ENCODE measurements at regions not wholly inside any gene's neighbourhood (a gene's known extent, or its start where the extent isn't known, plus 50 kb on each side); places are given as distances from the start of the nearest gene placed in this dataset.

DNA sequence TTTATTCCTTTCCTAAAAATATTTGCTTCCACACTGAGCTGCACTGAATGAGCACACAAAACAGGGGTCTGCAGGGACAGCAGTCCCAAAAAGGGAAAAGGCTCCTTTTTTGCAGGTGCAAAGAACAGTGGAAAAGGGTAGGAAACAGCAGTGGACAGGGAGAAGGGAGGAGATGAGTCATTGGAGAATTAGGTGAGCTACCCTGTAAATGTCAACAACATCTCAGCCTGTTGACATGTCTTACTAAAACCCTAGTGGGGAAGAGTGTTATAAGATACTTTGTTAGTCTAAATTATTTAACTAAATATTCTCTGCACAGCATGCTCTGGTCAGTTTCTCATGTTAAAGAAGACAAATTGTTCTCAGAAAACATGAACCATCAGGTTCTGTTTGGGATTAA lies 151.5 kb upstream of the FBXL4 start:
- TF ChIP-seq ARNTL (CRISPR knock-in tag; IDR thresholded peaks at IDR 0.05; ENCODE audit: borderline replicate concordance, low read depth) (no peak), ZFP3 (CRISPR knock-in tag; IDR thresholded peaks at IDR 0.05) (no peak), RARB (CRISPR knock-in tag; IDR thresholded peaks at IDR 0.05) (no peak), ISL1 (CRISPR knock-in tag; IDR thresholded peaks at IDR 0.05) (no peak), BACH2 (CRISPR knock-in tag; IDR thresholded peaks at IDR 0.05; ENCODE audit: borderline replicate concordance) (no peak), SNAI2 (CRISPR knock-in tag; IDR thresholded peaks at IDR 0.05) (no peak), ZC3H10 (CRISPR knock-in tag; IDR thresholded peaks at IDR 0.05) (no peak), PPARA (CRISPR knock-in tag; IDR thresholded peaks at IDR 0.05; ENCODE audit: borderline replicate concordance) (no peak)
- TF ChIP-seq, protein P1, sequence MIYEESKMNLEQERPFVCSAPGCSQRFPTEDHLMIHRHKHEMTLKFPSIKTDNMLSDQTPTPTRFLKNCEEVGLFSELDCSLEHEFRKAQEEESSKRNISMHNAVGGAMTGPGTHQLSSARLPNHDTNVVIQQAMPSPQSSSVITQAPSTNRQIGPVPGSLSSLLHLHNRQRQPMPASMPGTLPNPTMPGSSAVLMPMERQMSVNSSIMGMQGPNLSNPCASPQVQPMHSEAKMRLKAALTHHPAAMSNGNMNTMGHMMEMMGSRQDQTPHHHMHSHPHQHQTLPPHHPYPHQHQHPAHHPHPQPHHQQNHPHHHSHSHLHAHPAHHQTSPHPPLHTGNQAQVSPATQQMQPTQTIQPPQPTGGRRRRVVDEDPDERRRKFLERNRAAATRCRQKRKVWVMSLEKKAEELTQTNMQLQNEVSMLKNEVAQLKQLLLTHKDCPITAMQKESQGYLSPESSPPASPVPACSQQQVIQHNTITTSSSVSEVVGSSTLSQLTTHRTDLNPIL (CRISPR knock-in tag; IDR thresholded peaks at IDR 0.05; ENCODE audit: low read depth) = no peak
- TF ChIP-seq, protein P2, sequence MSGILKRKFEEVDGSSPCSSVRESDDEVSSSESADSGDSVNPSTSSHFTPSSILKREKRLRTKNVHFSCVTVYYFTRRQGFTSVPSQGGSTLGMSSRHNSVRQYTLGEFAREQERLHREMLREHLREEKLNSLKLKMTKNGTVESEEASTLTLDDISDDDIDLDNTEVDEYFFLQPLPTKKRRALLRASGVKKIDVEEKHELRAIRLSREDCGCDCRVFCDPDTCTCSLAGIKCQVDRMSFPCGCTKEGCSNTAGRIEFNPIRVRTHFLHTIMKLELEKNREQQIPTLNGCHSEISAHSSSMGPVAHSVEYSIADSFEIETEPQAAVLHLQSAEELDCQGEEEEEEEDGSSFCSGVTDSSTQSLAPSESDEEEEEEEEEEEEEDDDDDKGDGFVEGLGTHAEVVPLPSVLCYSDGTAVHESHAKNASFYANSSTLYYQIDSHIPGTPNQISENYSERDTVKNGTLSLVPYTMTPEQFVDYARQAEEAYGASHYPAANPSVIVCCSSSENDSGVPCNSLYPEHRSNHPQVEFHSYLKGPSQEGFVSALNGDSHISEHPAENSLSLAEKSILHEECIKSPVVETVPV (CRISPR knock-in tag; IDR thresholded peaks at IDR 0.05) = no peak
- TF ChIP-seq, protein P3, sequence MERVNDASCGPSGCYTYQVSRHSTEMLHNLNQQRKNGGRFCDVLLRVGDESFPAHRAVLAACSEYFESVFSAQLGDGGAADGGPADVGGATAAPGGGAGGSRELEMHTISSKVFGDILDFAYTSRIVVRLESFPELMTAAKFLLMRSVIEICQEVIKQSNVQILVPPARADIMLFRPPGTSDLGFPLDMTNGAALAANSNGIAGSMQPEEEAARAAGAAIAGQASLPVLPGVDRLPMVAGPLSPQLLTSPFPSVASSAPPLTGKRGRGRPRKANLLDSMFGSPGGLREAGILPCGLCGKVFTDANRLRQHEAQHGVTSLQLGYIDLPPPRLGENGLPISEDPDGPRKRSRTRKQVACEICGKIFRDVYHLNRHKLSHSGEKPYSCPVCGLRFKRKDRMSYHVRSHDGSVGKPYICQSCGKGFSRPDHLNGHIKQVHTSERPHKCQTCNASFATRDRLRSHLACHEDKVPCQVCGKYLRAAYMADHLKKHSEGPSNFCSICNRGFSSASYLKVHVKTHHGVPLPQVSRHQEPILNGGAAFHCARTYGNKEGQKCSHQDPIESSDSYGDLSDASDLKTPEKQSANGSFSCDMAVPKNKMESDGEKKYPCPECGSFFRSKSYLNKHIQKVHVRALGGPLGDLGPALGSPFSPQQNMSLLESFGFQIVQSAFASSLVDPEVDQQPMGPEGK (CRISPR knock-in tag; IDR thresholded peaks at IDR 0.05; ENCODE audit: borderline replicate concordance) = no peak

Measured in SK-N-SH treated with all-trans-retinoic acid at 6 μM for 48 hours (cell line).